ENCODE measurements at regions not wholly inside any gene's neighbourhood (a gene's known extent, or its start where the extent isn't known, plus 50 kb on each side); places are given as distances from the start of the nearest gene placed in this dataset.

DNA sequence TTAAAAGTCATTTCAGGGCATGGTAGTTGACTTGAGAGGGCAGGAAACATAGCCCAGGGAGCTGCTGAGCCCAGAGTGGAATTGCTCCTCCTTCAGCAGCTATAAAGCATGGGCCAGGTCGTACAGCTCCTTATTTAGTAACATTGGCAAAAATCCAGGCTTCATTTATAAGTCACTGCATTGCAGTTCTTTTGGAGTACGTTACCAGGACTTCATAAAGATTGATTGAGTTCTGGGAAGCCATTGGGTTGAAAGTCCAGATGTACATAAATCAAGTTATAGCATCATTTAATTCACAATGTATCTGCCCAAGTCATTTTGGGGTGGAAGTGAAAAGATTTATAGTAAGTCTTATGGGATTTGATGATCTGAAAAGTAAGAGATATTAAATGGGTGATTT lies 53.0 kb upstream of the ANKEF1 start:
- Histone ChIP-seq H3K9me3 (ENCODE audit: control insufficient read depth, low read depth, low read length) (no peaks in the 10 kb centered on the region), H3K27me3 (ENCODE audit: control insufficient read depth, insufficient read depth, low read length) (no peaks in the 10 kb centered on the region), H3K36me3 (ENCODE audit: control insufficient read depth, insufficient read depth, low read length) (no peaks in the 10 kb centered on the region), H3K4me3 (ENCODE audit: low read length) (no peak overlapping the region), H3K4me1 (ENCODE audit: control insufficient read depth, insufficient read depth, low read length) (no peaks in the 10 kb centered on the region), H3K27ac (ENCODE audit: low read length) (no peak overlapping the region)
- peak in 1 of 2 donors; percentile 16 for DNase-seq
- WGBS (ENCODE audit: insufficient coverage, low lambda C conversion rate): no CpG with 5 or more reads among the region's 2 CpGs

DNA sequence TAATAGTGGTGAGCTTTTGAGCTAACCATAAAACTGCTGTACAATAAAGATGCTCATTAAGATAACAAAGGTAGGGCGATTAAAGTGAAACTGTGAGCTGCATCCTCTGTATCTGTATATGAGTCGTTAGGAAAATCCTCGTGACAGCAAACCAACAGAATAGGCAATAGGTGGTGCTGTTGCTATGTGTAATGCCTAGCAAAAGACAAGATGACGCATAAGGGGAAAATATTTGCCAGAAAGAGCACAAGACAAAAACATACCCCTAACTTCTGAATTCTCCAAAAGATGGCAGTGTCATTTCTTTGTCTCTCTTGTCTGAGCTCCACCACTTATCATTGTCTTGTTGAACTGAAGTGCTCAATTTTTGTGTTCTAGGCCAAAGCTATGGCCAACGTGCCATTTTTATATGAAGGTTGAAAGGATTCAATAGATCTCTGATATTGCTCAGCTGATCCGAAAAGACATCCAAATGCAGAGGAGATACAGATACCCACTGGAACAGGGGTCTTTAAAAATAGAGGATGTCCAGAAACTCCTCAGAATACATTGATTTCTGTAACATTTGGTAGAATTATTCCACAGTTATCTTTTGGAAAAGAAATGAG lies 56.3 kb upstream of the ANKEF1 start:
- no peaks in the 10 kb centered on the region for H3K4me1 ChIP-seq (ENCODE audit: control insufficient read depth, insufficient read depth, low read length)
- 0% methylated on average over 1 of the region's 6 CpGs for WGBS (ENCODE audit: insufficient coverage, low lambda C conversion rate)
- no peaks in the 10 kb centered on the region for H3K9me3 ChIP-seq (ENCODE audit: control insufficient read depth, low read depth, low read length)
- peak; percentile 66 to 71 for DNase-seq
- H3K4me3 ChIP-seq (ENCODE audit: low read length): no peak overlapping the region
- H3K27me3 ChIP-seq (ENCODE audit: control insufficient read depth, insufficient read depth, low read length): no peaks in the 10 kb centered on the region
- H3K27ac ChIP-seq (ENCODE audit: low read length): no peak overlapping the region
- no peaks in the 10 kb centered on the region for H3K36me3 ChIP-seq (ENCODE audit: control insufficient read depth, insufficient read depth, low read length)

DNA sequence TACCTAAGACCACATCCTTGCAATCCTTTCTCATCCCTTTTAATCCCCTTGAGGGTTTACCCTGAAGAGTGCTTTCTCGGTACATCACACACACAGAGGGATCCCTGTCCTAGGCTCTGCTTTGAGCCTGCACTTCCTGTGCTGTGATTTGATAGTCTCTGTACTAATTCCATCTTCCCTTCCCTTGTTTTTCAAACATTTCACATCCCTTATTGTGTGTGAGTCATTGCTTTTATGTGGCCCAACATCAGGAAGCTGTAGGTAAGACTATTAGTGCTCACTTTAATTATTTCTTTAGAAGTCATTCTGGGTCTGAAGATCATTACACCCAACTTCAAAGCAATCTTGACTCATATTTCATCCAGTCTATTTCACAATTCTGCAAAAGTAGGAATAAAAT lies 57.2 kb upstream of the ANKEF1 start:
- no peaks in the 10 kb centered on the region for H3K36me3 ChIP-seq (ENCODE audit: control insufficient read depth, insufficient read depth, low read length)
- no peak overlapping the region for H3K4me3 ChIP-seq (ENCODE audit: low read length)
- no peaks in the 10 kb centered on the region for H3K9me3 ChIP-seq (ENCODE audit: control insufficient read depth, low read depth, low read length)
- no peak overlapping the region for H3K27ac ChIP-seq (ENCODE audit: low read length)
- no peaks in the 10 kb centered on the region for H3K4me1 ChIP-seq (ENCODE audit: control insufficient read depth, insufficient read depth, low read length)
- peak in 1 of 2 donors; percentile 10 for DNase-seq
- no peaks in the 10 kb centered on the region for H3K27me3 ChIP-seq (ENCODE audit: control insufficient read depth, insufficient read depth, low read length)
- no CpG with 5 or more reads among the region's 1 CpG for WGBS (ENCODE audit: insufficient coverage, low lambda C conversion rate)

DNA sequence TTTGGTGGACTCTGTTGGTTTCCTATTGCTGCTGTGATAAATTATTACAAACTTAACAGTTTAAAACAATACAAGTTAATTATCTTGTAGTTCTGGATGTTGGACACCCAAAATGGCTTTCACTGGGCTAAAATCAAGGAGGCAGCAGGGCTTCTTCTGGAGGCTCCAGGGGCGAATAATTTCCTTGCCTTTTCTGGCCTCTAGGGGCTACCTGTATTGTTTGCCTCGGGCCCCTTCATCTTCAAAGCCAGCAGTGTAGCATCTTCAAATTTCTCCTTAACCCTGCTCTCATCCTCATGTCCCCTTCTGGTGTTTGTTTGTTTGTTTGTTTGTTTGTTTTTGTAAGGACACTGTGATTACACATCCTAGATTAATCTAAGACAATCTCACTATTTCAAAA lies 60.5 kb upstream of the ANKEF1 start:
- Histone ChIP-seq H3K27ac (ENCODE audit: low read length) (no peak overlapping the region), H3K36me3 (ENCODE audit: control insufficient read depth, insufficient read depth, low read length) (no peaks in the 10 kb centered on the region), H3K9me3 (ENCODE audit: control insufficient read depth, low read depth, low read length) (no peaks in the 10 kb centered on the region), H3K4me1 (ENCODE audit: control insufficient read depth, insufficient read depth, low read length) (no peaks in the 10 kb centered on the region), H3K27me3 (ENCODE audit: control insufficient read depth, insufficient read depth, low read length) (no peaks in the 10 kb centered on the region), H3K4me3 (ENCODE audit: low read length) (no peak overlapping the region)
- DNase-seq: no peak
- WGBS (ENCODE audit: insufficient coverage, low lambda C conversion rate): no CpG with 5 or more reads among the region's 2 CpGs

DNA sequence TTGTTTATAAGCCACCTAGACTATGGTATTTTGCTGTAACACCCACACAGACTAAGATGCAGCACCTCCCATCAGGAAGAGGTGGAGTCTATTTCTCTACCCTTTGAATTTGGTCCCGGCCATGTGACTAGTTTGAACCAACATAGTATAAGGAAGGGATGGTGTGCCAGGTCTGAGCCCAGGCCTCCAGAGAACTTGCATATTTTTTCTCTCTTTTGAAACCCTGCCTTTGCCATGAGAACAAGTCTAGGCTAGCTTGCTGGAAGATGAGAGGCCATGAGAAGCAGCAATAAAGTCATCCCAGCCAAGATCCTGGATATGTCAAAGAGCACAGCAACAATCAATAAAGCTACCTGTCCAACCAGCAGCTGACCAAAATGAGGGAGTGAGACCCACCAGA lies 63.0 kb upstream of the ANKEF1 start:
- Histone ChIP-seq H3K36me3 (ENCODE audit: control insufficient read depth, insufficient read depth, low read length) (no peaks in the 10 kb centered on the region), H3K27me3 (ENCODE audit: control insufficient read depth, insufficient read depth, low read length) (no peaks in the 10 kb centered on the region), H3K4me1 (ENCODE audit: control insufficient read depth, insufficient read depth, low read length) (no peaks in the 10 kb centered on the region), H3K4me3 (ENCODE audit: low read length) (no peak overlapping the region), H3K27ac (ENCODE audit: low read length) (no peak overlapping the region), H3K9me3 (ENCODE audit: control insufficient read depth, low read depth, low read length) (no peaks in the 10 kb centered on the region)
- DNase-seq: no peak
- WGBS (ENCODE audit: insufficient coverage, low lambda C conversion rate): no CpG with 5 or more reads among the region's 1 CpG

DNA sequence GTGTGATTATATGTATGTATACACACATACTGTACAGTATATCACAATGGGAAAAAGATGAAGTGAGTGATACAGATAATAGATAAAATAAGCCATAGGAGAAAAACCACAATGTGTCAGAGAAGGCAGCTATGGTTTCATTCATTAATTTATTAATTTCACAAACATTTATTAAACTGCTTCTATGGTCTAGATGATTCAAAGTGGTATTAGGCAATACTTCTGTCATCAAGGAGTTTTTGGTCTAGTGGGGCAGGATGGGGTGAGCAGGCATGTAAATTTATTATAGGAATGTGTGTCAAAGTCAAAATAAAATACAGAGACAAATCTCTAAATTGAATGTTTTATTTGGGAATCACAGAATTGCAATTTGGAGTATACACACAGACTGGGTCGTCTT lies 65.2 kb upstream of the ANKEF1 start:
- Histone ChIP-seq H3K4me3 (ENCODE audit: low read length) (no peak overlapping the region), H3K36me3 (ENCODE audit: control insufficient read depth, insufficient read depth, low read length) (no peaks in the 10 kb centered on the region), H3K27ac (ENCODE audit: low read length) (no peak overlapping the region), H3K4me1 (ENCODE audit: control insufficient read depth, insufficient read depth, low read length) (no peaks in the 10 kb centered on the region), H3K9me3 (ENCODE audit: control insufficient read depth, low read depth, low read length) (no peaks in the 10 kb centered on the region), H3K27me3 (ENCODE audit: control insufficient read depth, insufficient read depth, low read length) (no peaks in the 10 kb centered on the region)
- no peak for DNase-seq
- no CpG with 5 or more reads among the region's 1 CpG for WGBS (ENCODE audit: insufficient coverage, low lambda C conversion rate)

DNA sequence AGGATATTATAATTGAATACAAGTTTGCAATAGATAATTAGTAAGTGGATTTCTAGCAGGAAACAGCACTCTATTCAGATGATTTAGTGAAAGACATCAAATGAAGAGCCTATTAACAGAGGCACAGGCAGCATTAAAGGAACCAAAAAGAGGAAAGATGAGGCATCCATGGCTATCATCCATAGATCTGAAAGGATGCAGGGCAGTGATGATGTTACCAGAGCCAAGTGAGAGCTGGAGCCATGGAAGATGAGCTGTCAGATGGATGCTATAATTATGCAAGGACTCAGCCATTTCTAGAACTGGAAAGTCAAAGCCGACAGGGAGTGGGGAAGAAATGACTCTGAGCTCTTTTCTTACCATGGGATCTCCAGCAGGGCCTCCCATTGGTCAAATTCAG lies 66.8 kb upstream of the ANKEF1 start:
- Histone ChIP-seq H3K4me3 (ENCODE audit: low read length) (no peak overlapping the region), H3K9me3 (ENCODE audit: control insufficient read depth, low read depth, low read length) (no peaks in the 10 kb centered on the region), H3K27me3 (ENCODE audit: control insufficient read depth, insufficient read depth, low read length) (no peaks in the 10 kb centered on the region), H3K27ac (ENCODE audit: low read length) (no peak overlapping the region), H3K4me1 (ENCODE audit: control insufficient read depth, insufficient read depth, low read length) (no peaks in the 10 kb centered on the region), H3K36me3 (ENCODE audit: control insufficient read depth, insufficient read depth, low read length) (no peaks in the 10 kb centered on the region)
- DNase-seq: no peak
- no CpG with 5 or more reads among the region's 1 CpG for WGBS (ENCODE audit: insufficient coverage, low lambda C conversion rate)

DNA sequence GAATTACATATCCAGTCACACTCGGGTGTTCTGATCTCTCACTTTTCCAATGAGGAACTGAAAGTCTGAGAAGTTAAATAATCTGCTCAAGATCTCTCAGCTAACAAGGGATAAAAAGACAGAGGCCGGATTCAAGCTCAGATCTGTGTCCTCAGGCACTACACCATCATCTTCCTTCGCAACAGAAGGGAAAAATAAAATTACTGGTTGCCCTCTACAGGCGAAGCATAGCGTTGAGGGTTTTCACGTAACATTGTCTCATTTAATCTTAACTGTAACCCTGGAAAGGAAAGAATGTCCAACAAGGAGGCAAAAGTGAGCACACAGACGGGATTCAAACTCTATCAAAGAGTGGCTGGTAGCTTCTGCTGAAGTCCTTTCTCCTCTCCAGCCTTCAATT lies 67.8 kb upstream of the ANKEF1 start:
- H3K27me3 ChIP-seq (ENCODE audit: control insufficient read depth, insufficient read depth, low read length): no peaks in the 10 kb centered on the region
- no peak for DNase-seq
- WGBS (ENCODE audit: insufficient coverage, low lambda C conversion rate): 17% methylated on average over 4 of the region's 7 CpGs

DNA sequence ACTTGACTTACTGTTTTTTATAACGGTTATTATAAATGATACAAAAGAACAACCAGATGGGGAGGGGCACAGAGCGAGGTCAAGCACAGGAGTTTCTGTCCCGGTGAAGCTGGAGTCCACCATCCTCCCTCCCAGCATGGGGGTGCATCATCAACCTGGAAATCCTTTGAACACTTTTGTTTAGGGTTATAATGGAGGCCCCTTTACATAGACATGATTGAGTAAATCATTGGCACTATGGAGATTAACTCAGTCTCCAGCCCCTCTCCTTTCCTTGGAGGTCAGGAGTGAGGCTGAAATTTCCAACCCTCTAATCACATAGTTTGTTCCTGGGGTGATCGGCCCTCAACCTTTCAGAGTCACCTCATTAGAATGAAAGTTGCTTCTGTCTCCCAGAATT lies 71.8 kb upstream of the ANKEF1 start:
- no peak overlapping the region for H3K27ac ChIP-seq (ENCODE audit: low read length)
- H3K4me3 ChIP-seq (ENCODE audit: low read length): no peak overlapping the region
- no peaks in the 10 kb centered on the region for H3K27me3 ChIP-seq (ENCODE audit: control insufficient read depth, insufficient read depth, low read length)
- no peaks in the 10 kb centered on the region for H3K36me3 ChIP-seq (ENCODE audit: control insufficient read depth, insufficient read depth, low read length)
- H3K4me1 ChIP-seq (ENCODE audit: control insufficient read depth, insufficient read depth, low read length): no peaks in the 10 kb centered on the region
- no peaks in the 10 kb centered on the region for H3K9me3 ChIP-seq (ENCODE audit: control insufficient read depth, low read depth, low read length)
- no peak for DNase-seq
- no CpG with 5 or more reads among the region's 4 CpGs for WGBS (ENCODE audit: insufficient coverage, low lambda C conversion rate)

More for the DNA sequence above, 67.8 kb upstream of the ANKEF1 start:
- H3K36me3 ChIP-seq (ENCODE audit: control insufficient read depth, insufficient read depth, low read length): no peaks in the 10 kb centered on the region
- no peaks in the 10 kb centered on the region for H3K4me1 ChIP-seq (ENCODE audit: control insufficient read depth, insufficient read depth, low read length)
- no peak overlapping the region for H3K4me3 ChIP-seq (ENCODE audit: low read length)
- H3K27ac ChIP-seq (ENCODE audit: low read length): no peak overlapping the region
- no peaks in the 10 kb centered on the region for H3K9me3 ChIP-seq (ENCODE audit: control insufficient read depth, low read depth, low read length)

DNA sequence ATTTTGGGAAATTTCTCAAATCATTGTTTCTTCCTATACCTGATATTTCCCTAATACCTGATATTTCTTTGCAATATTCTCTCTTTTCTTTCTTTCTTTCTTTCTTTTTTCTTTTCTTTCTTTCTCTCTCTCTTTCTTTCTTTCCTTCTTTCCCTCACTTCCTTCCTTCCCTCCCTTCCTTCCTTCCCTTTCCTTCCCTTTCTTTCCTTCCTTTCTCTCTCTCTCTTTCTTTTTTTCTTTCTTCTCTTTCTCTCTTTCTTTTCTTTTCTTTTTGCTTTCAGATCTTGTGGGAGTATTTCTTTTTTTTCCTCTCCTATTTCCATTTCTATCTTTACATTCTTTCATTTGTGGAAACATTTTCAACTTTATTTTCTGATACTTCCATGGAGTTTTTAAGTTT lies 76.1 kb upstream of the ANKEF1 start:
- Histone ChIP-seq H3K9me3 (ENCODE audit: control insufficient read depth, low read depth, low read length) (no peaks in the 10 kb centered on the region), H3K36me3 (ENCODE audit: control insufficient read depth, insufficient read depth, low read length) (no peaks in the 10 kb centered on the region), H3K4me1 (ENCODE audit: control insufficient read depth, insufficient read depth, low read length) (no peaks in the 10 kb centered on the region), H3K27ac (ENCODE audit: low read length) (no peak overlapping the region), H3K4me3 (ENCODE audit: low read length) (no peak overlapping the region), H3K27me3 (ENCODE audit: control insufficient read depth, insufficient read depth, low read length) (no peaks in the 10 kb centered on the region)
- DNase-seq: no peak

DNA sequence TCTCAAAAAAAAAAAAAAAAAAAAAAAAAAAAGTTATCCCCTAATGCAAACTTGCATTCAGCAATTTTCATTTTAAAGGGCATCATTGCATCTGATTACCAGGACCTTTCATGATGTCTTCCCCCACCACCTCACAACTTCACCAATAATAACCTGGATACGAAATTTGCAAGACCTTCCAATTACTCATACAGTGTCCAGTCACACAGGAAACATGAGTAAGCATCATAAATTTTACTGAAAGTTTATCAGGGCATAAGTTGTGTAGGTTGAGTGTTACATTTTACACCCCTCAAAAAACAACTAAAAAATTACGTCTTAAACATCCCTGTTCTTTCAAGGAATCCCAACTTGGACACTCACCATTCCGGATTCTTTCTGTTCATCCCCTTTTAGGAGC lies 79.1 kb upstream of the ANKEF1 start:
- Histone ChIP-seq H3K36me3 (ENCODE audit: control insufficient read depth, insufficient read depth, low read length) (no peaks in the 10 kb centered on the region), H3K9me3 (ENCODE audit: control insufficient read depth, low read depth, low read length) (no peaks in the 10 kb centered on the region), H3K27me3 (ENCODE audit: control insufficient read depth, insufficient read depth, low read length) (no peaks in the 10 kb centered on the region), H3K27ac (ENCODE audit: low read length) (no peak overlapping the region), H3K4me1 (ENCODE audit: control insufficient read depth, insufficient read depth, low read length) (no peaks in the 10 kb centered on the region), H3K4me3 (ENCODE audit: low read length) (no peak overlapping the region)
- no peak for DNase-seq
- WGBS (ENCODE audit: insufficient coverage, low lambda C conversion rate): 100% methylated on average over 2 of the region's 3 CpGs

All from large intestine (tissue), 3 donors.